Adrenal gland (tissue), 9 donors: ENCODE measurements at regions not wholly inside any gene's neighbourhood (a gene's known extent, or its start where the extent isn't known, plus 50 kb on each side); places are given as distances from the start of the nearest gene placed in this dataset.

Experiments used
- DNase-seq, 7 donors: peaks; one replicate each; pipeline ENCODE4 v3.0.0-alpha.2; 2019 to 2020
- H3K27ac ChIP-seq, 5 donors: fragments of 200-600 bp; sonication (generic) in 4 of 5; 1 replicate in 3 of 5; 2 replicates in 2 of 5; pipeline versions ENCODE4 v1.5.1 to v1.8.0; 2016 to 2020; ENCODE audit warnings: mild to moderate bottlenecking in 1 of 5
- H3K27me3 ChIP-seq: fragments of 200-600 bp; 2 replicates; pipeline ENCODE4 v1.8.0; 2021
- H3K36me3 ChIP-seq, 2 donors: fragments of 200-600 bp; replicated peaks in 1 of 2; 1 replicate in 1 of 2; 2 replicates in 1 of 2; pipeline versions ENCODE4 v1.5.1 to v1.8.0; 2018 to 2022
- H3K4me1 ChIP-seq, 2 donors: fragments of 200-600 bp; replicated peaks in 1 of 2; 1 replicate in 1 of 2; 2 replicates in 1 of 2; pipeline versions ENCODE4 v1.5.1 to v1.8.0; 2018 to 2021
- H3K4me3 ChIP-seq, 4 donors: fragments of 200-600 bp; sonication (generic) in 3 of 4; one replicate each; pipeline ENCODE4 v1.5.1; 2016 to 2018
- H3K9me3 ChIP-seq, 3 donors: fragments of 200-600 bp; sonication (generic) in 1 of 3; replicated peaks in 1 of 3; 1 replicate in 2 of 3; 2 replicates in 1 of 3; pipeline versions ENCODE4 v1.5.1 to v1.8.0; 2016 to 2021
- CTCF ChIP-seq, 6 experiments: fragments of 450-650 bp in 4 of 6; fragments of 200-600 bp in 2 of 6; sonication (generic) in 1 of 6; IDR thresholded peaks; 1 replicate in 5 of 6; 2 replicates in 1 of 6; pipeline versions ENCODE4 v1.5.1 to v1.8.0; 2016 to 2021; ENCODE audit warnings: antibody characterized with exemption in 6 of 6, mild to moderate bottlenecking in 2 of 6, moderate library complexity in 1 of 6
- POLR2A ChIP-seq, 2 donors: fragments of 450-650 bp; IDR thresholded peaks; one replicate each; pipeline ENCODE4 v1.6.1; 2017; ENCODE audit warnings: antibody characterized with exemption in 2 of 2, mild to moderate bottlenecking in 2 of 2, moderate library complexity in 1 of 2
- WGBS, 4 donors: extraction: QIAGEN DNeasy Blood & Tissue Kit in 2 of 4; methylation state at CpG; one replicate each; pipeline versions ENCODE4 v1.1.5 to v1.1.7; 2013 to 2017; 5-methylcytosine and 5-hydroxymethylcytosine counted together
- intact Hi-C, 2 donors: fragments of 100-400 bp; cut with DNase I; formaldehyde crosslinking; loops; one replicate each; pipeline versions ENCODE4 v1.14.1 to v1.15.0; 2022 to 2023
- donor health status: healthy with polysubstance abuse.
- donor health status: Bipolar disorder and iron deficiency.
- donor health status: DM: yes; HTN: yes; CAD: no.
- donor health status: DM: no; HTN: no; CAD: no.
- donor health status: DM: no; HTN: no; CAD: no.

DNA sequence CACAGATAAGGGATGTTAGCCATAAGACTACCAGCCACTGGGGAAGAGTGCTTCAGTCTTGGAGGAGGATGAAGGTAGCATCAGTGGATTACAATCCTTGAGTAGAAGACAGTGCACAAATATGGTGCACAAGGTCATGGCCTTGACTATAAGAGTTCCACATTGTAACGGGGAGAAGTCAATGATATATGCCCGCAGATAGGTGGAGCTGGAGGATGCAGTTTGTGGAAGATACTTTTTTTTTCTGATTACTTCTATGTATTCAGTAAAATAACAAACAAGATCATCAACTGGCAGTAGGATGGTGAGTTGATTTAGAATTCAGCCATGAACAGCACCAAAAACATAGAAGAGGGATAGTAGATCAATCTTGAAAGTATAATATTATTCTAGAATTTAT is 926.8 kb upstream of the MIR17HG start:
- H3K4me1 ChIP-seq, result no peaks in the 10 kb centered on the region
- H3K27ac ChIP-seq, result no peak overlapping the region
- H3K9me3 ChIP-seq, result no peaks in the 10 kb centered on the region
- DNase-seq, result no peak
- no peak overlapping the region for H3K4me3 ChIP-seq
- TF ChIP-seq CTCF (IDR thresholded peaks at IDR 0.05) (no peak), POLR2A (IDR thresholded peaks at IDR 0.05) (no peak)
- H3K27me3 ChIP-seq, result no peaks in the 10 kb centered on the region
- WGBS, 4 donors, result 65 to 86% (median 69%) methylated on average over 2 of the region's 2 CpGs
- intact Hi-C loops, result no loop called here
- H3K36me3 ChIP-seq, result no peaks in the 10 kb centered on the region

DNA sequence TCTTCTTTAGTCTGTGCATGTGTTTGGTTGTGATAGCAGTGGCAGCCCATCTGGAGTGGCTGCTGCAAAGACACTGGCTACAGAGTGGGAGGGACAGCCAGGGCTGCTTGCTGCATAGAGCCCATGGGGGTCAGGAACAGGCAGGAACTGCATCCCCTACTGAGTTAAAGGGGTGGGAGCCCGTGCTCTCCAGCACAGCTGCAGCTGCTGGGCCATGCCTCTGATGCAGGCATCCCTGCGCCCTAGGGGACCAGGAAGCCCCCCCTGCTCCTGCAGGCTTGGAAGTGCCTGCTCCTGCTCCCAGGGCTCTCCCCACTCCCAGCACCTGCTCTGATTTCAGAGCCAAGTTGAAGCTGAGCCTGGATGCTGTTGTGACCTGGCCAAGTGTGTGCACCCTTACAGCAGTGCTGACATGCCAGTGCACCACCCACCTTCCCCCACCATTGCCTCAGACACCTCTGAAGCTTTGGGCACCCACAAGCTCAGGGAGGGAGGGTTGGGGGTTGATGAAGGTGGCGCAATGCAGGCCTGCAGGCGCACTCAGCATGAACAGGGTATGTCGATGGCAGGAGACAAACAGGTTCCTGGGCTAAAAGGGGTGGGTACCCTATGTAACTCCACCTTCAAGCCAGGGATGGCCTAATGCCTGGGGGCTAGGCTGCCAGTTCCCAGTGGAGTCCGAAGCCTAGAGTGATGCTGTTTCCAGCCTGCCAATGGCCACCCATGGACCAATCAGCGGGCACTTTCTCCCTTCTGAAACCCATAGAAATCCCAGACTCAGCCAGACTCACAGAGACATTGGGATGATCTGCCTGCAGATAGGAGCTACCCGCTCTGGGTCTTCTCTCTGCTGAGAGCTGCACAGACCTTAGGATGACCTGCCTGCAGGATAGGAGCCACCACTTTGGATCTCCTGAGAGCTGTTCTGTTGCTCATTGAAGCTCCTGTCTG is 919.9 kb upstream of the MIR17HG start:
- H3K4me1 ChIP-seq, result no peaks in the 10 kb centered on the region
- H3K36me3 ChIP-seq, result no peaks in the 10 kb centered on the region
- no peak overlapping the region for H3K27ac ChIP-seq
- no peak for TF ChIP-seq CTCF (IDR thresholded peaks at IDR 0.05)
- 56 to 62% (median 60%) methylated on average over 5 to 8 of the region's 8 CpGs for WGBS, 4 donors
- intact Hi-C loops, result no loop called here
- no peak overlapping the region for H3K4me3 ChIP-seq
- no peaks in the 10 kb centered on the region for H3K27me3 ChIP-seq
- no peaks in the 10 kb centered on the region for H3K9me3 ChIP-seq
- DNase-seq, result no peak

DNA sequence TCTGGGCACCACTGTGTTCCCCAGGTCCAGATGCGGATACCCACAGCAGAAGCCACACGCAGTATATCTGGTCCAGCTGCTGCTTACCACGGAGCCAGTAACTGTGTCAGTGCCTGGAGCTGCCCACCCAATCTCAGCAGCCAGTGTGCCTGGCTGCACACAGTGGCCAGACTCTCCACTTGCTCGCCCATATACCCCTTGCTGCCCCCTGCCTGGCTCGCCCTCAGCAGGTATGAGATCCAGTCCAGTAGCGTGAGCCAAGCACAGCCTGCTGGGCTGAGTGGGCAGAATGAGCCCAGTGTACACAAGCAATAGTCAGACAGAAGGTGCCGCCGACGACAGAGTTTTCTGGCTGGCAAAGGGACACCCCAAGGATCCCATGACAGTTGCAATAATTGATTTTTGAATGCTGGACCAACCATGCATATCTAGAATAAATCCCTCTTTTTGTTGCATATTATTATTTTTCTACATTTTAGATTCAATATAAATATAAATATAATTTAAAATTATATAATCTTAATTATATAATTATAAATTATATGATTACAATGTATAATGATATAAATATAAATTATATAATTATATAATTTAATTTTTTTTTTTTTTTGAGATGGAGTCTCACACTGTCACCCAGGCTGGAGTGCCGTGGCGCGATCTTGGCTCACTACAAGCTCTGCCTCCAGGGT is 918.8 kb upstream of the MIR17HG start:
- TF ChIP-seq CTCF (IDR thresholded peaks at IDR 0.05) (no peak), POLR2A (IDR thresholded peaks at IDR 0.05) (no peak)
- no peak for DNase-seq
- Histone ChIP-seq H3K4me1 (no peaks in the 10 kb centered on the region), H3K4me3 (no peak overlapping the region), H3K9me3 (no peaks in the 10 kb centered on the region), H3K27me3 (no peaks in the 10 kb centered on the region), H3K36me3 (no peaks in the 10 kb centered on the region), H3K27ac (no peak overlapping the region)
- 78 to 95% (median 89%) methylated on average over 9 to 12 of the region's 12 CpGs for WGBS, 4 donors
- intact Hi-C loops, result no loop called here

- H3K36me3 ChIP-seq, result no peaks in the 10 kb centered on the region
- no peak for DNase-seq
- H3K27ac ChIP-seq, result no peak overlapping the region
- 42 to 53% (median 49%) methylated on average over 2 of the region's 2 CpGs for WGBS, 4 donors
- no peaks in the 10 kb centered on the region for H3K4me1 ChIP-seq
- no peak overlapping the region for H3K4me3 ChIP-seq
- no peaks in the 10 kb centered on the region for H3K27me3 ChIP-seq
- TF ChIP-seq POLR2A (IDR thresholded peaks at IDR 0.05), result no peak
- intact Hi-C loops, result no loop called here
- no peaks in the 10 kb centered on the region for H3K9me3 ChIP-seq
Measured at GRCh38 chr13:90430127-90430526, 917.4 kb upstream of the MIR17HG start.
